ENCODE measurements at regions not wholly inside any gene's neighbourhood (a gene's known extent, or its start where the extent isn't known, plus 50 kb on each side); places are given as distances from the start of the nearest gene placed in this dataset.
A peak's percentile ranks its signal among the peaks of the same experiment; 100 is the strongest.

GRCh38 chr6:169968541-169969270 is 217.3 kb downstream of the ERMARD start:
- DNase-seq (ENCODE audit: low read depth): peak; percentile 16

GRCh38 chr6:169967687-169968086 is 216.3 kb downstream of the ERMARD start:
- DNase-seq (ENCODE audit: low read depth): no peak

GRCh38 chr6:169966312-169967181 is 215.1 kb downstream of the ERMARD start:
- DNase-seq (ENCODE audit: low read depth): no peak

GRCh38 chr6:169965657-169966311 is 214.4 kb downstream of the ERMARD start:
- DNase-seq (ENCODE audit: low read depth): no peak

GRCh38 chr6:169965239-169965638 is 213.8 kb downstream of the ERMARD start:
- no peak for DNase-seq (ENCODE audit: low read depth)

GRCh38 chr6:169964486-169965180 is 213.2 kb downstream of the ERMARD start:
- DNase-seq (ENCODE audit: low read depth): no peak

GRCh38 chr6:169963581-169964297 is 212.3 kb downstream of the ERMARD start:
- DNase-seq (ENCODE audit: low read depth): no peak

GRCh38 chr6:169962604-169963469 is 211.4 kb downstream of the ERMARD start:
- no peak for DNase-seq (ENCODE audit: low read depth)

GRCh38 chr6:169961772-169962561 is 210.5 kb downstream of the ERMARD start:
- DNase-seq (ENCODE audit: low read depth): no peak

GRCh38 chr6:169960886-169961611 is 209.6 kb downstream of the ERMARD start:
- no peak for DNase-seq (ENCODE audit: low read depth)

GRCh38 chr6:169960521-169960885 is 209.1 kb downstream of the ERMARD start:
- no peak for DNase-seq (ENCODE audit: low read depth)

GRCh38 chr6:169960003-169960344 is 208.6 kb downstream of the ERMARD start:
- DNase-seq (ENCODE audit: low read depth): no peak

GRCh38 chr6:169959136-169960002 is 207.9 kb downstream of the ERMARD start:
- DNase-seq (ENCODE audit: low read depth): no peak

GRCh38 chr6:169958510-169958909 is 207.1 kb downstream of the ERMARD start:
- DNase-seq (ENCODE audit: low read depth): no peak

- DNase-seq (ENCODE audit: low read depth): no peak
Observed at GRCh38 chr6:169957351-169957963, 206.0 kb downstream of the ERMARD start.

GRCh38 chr6:169956580-169956979 is 205.2 kb downstream of the ERMARD start:
- no peak for DNase-seq (ENCODE audit: low read depth)

- DNase-seq (ENCODE audit: low read depth): no peak
Observed at GRCh38 chr6:169955731-169956437, 204.5 kb downstream of the ERMARD start.

Measured in M059J (cell line).